ENCODE measurements at regions not wholly inside any gene's neighbourhood (a gene's known extent, or its start where the extent isn't known, plus 50 kb on each side); places are given as distances from the start of the nearest gene placed in this dataset.
"Not testable (repeated sequence)": the region's sequence is repeated elsewhere in the genome, so short reads cannot be mapped to it uniquely, and the experiment has no call there.

- not testable (repeated sequence) for H3K36me3 ChIP-seq (ENCODE audit: control insufficient read depth in 2 of 4, insufficient read depth in 4 of 4, low read length in 3 of 4); H2AFZ ChIP-seq (ENCODE audit: low read length); DNase-seq (ENCODE audit: low read depth in 1 of 2, low spot score in 2 of 2)
Observed at GRCh38 chr19:14255902-14256649, 50.1 kb upstream of the ADGRL1 start.

More at GRCh38 chr19:14255902-14256649, 50.1 kb upstream of the ADGRL1 start:
- H4K20me1 ChIP-seq (replicated peaks in 1 of 2; ENCODE audit: control insufficient read depth in 1 of 2, insufficient read depth in 2 of 2, low read length in 2 of 2); H3K4me3 ChIP-seq (ENCODE audit: extremely low read depth in 1 of 4, insufficient read depth in 2 of 4, low read depth in 3 of 4, low read length in 4 of 4); H3K56ac ChIP-seq (replicated peaks; ENCODE audit: insufficient read length, low read depth, low read length); H4K8ac ChIP-seq (ENCODE audit: extremely low read depth, insufficient read depth, low read length); H3K14ac ChIP-seq (ENCODE audit: insufficient read length); H3K4me2 ChIP-seq (ENCODE audit: insufficient read depth in 1 of 2, low read depth in 2 of 2, low read length in 2 of 2); H3K9ac ChIP-seq (replicated peaks in 1 of 4; ENCODE audit: extremely low read depth in 1 of 4, low read depth in 3 of 4, low read length in 3 of 4); H3K79me2 ChIP-seq (ENCODE audit: control insufficient read depth in 1 of 2, insufficient read depth in 2 of 2, low read length in 2 of 2); H4K5ac ChIP-seq (ENCODE audit: insufficient read length, low read depth, low read length); FAIRE-seq; H2AK5ac ChIP-seq (ENCODE audit: low read depth, low read length); H3K27me3 ChIP-seq (replicated peaks in 1 of 4; ENCODE audit: control insufficient read depth in 3 of 4, extremely low read depth in 1 of 4, insufficient read depth in 3 of 4, low read length in 3 of 4); H2BK120ac ChIP-seq (replicated peaks; ENCODE audit: low read depth, low read length); H3K23me2 ChIP-seq (ENCODE audit: low read depth, low read length); H3K9me3 ChIP-seq (ENCODE audit: insufficient read depth in 2 of 2, low read depth in 1 of 2, low read length in 1 of 2); H2BK15ac ChIP-seq (ENCODE audit: low read length); H3K27ac ChIP-seq (ENCODE audit: low read depth, low read length); H3K4ac ChIP-seq (replicated peaks; ENCODE audit: insufficient read length, low read depth, low read length); H3K18ac ChIP-seq (ENCODE audit: extremely low read depth, low read length); H3K4me1 ChIP-seq (replicated peaks in 1 of 4; ENCODE audit: control insufficient read depth in 3 of 4, insufficient read depth in 4 of 4, low read length in 3 of 4); H3K79me1 ChIP-seq (ENCODE audit: low read depth, low read length); H3K23ac ChIP-seq (ENCODE audit: insufficient read length): not testable (repeated sequence)
- Histone ChIP-seq H2BK12ac (ENCODE audit: low read depth, low read length) (peak overlapping the region; percentile 60), H2BK5ac (ENCODE audit: low read depth, low read length) (peak overlapping the region; percentile 81; the same call in 1 of the 2 replicates), H2BK20ac (ENCODE audit: low read length) (peak overlapping the region; percentile 93; the same call in 1 of the 2 replicates), H4K91ac (replicated peaks; ENCODE audit: insufficient read length, low read length) (peak overlapping the region; percentile 91)
- TF ChIP-seq EGR1 (IDR thresholded peaks at IDR 0.05; ENCODE audit: borderline replicate concordance, low read depth, low read length), result peak; percentile 40; the same call in 1 of the 2 replicates
- ChIA-PET CTCF (ENCODE audit: partially characterized antibody) (interaction anchor here (0.6 to 1.0 kb wide), 4 partner anchors 10 to 178 kb away, joined by 3 to 5 read pairs (median 4); no protein-coding TSS in a partner anchor), POLR2A (ENCODE audit: partially characterized antibody) (interaction anchor here (1.1 to 1.4 kb wide), 3 partner anchors 9 to 34 kb away, joined by 5 to 10 read pairs (median 6); no protein-coding TSS in a partner anchor)
- WGBS, 2 experiments (ENCODE audit: extremely low coverage in 1 of 2, insufficient coverage in 1 of 2, insufficient read length in 1 of 2, insufficient replicate concordance in 2 of 2, low coverage in 1 of 2, low lambda C conversion rate in 2 of 2, missing lambda C conversion rate in 1 of 2), result 54% methylated on average over 6 of the region's 7 CpGs; no CpG with 5 or more reads in 1 of the 2 experiments

Data from H1 (cell line).